ENCODE measurements at regions not wholly inside any gene's neighbourhood (a gene's known extent, or its start where the extent isn't known, plus 50 kb on each side); places are given as distances from the start of the nearest gene placed in this dataset.

DNA sequence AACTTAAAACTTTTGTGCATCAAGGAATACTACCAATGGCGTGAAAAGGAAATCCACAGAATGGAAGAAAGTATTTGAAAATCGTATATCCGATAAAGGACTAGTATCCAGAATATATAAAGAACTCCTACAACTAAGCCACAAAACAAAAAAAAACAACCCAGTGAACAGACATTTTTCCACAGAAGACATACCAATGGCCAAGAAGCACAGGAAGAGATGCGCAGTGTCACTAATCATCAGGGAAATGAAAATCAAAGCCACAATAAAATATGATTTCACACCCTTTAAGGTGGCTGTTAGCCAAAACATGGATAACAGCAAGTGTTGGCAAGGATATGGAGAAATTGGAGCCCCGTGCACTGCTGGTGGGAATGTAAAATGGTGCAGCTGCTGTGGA, 203.3 kb downstream of the SEC14L1 start:
- TF ChIP-seq, protein P1, sequence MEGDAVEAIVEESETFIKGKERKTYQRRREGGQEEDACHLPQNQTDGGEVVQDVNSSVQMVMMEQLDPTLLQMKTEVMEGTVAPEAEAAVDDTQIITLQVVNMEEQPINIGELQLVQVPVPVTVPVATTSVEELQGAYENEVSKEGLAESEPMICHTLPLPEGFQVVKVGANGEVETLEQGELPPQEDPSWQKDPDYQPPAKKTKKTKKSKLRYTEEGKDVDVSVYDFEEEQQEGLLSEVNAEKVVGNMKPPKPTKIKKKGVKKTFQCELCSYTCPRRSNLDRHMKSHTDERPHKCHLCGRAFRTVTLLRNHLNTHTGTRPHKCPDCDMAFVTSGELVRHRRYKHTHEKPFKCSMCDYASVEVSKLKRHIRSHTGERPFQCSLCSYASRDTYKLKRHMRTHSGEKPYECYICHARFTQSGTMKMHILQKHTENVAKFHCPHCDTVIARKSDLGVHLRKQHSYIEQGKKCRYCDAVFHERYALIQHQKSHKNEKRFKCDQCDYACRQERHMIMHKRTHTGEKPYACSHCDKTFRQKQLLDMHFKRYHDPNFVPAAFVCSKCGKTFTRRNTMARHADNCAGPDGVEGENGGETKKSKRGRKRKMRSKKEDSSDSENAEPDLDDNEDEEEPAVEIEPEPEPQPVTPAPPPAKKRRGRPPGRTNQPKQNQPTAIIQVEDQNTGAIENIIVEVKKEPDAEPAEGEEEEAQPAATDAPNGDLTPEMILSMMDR (conservative IDR thresholded peaks at IDR 0.05; ENCODE audit: low read depth, low read length): no peak
- no peak for TF ChIP-seq EZH2 (IDR thresholded peaks at IDR 0.05; ENCODE audit: low read length, unreplicated experiment)

All from PC-3 (cell line).